Heart left ventricle (tissue), 13 donors: ENCODE measurements at regions not wholly inside any gene's neighbourhood (a gene's known extent, or its start where the extent isn't known, plus 50 kb on each side); places are given as distances from the start of the nearest gene placed in this dataset.

Experiments
- POLR2A ChIP-seq, 2 donors: fragments of 450-650 bp; IDR thresholded peaks; one replicate each; pipeline ENCODE4 v1.6.1; 2017; ENCODE audit warnings: antibody characterized with exemption in 2 of 2, mild to moderate bottlenecking in 2 of 2, moderate library complexity in 2 of 2
- TF ChIP-seq, protein P1 (sequence below), 12 donors: fragments of 200-600 bp; sonication (generic) in 4 of 12; IDR thresholded peaks; one replicate each; pipeline versions ENCODE4 v1.5.0 to v1.8.0; 2018 to 2022; ENCODE audit warnings: antibody characterized with exemption in 12 of 12, mild to moderate bottlenecking in 5 of 12
- donor health status: ischemic (EF 13 %, LVEDD 7.1; RV severe dilation, severe dysfunction).
- donor health status: DM: no; HTN: yes; CAD: no.
- donor health status: DM: no; HTN: no; CAD: no.
- donor health status: ischemic (EF 25% LVEDD 6.9; RV normal size, moderate dysfunction).
- donor health status: ischemic (EF 25% LVEDD 5.7; RV mildly dilated, moderate dysfunction).
- donor health status: ischemic (EF 35%, LVEDD 5.7; RV mildly dilated, moderate dysfunction).
- donor health status: nonischemic (EF 11% LVEDD 7.7; RV severe dilation, severe dysfunction).
- donor health status: DM: yes; HTN: yes; CAD: no.
- donor health status: PGD.
- donor health status: ischemic (EF 29% LVEDD 5.4; RV normal size, mild dysfunction).
- donor health status: nonischemic (EF 23%, LVEDD 6.1; RV moderate dilation, normal function).

DNA sequence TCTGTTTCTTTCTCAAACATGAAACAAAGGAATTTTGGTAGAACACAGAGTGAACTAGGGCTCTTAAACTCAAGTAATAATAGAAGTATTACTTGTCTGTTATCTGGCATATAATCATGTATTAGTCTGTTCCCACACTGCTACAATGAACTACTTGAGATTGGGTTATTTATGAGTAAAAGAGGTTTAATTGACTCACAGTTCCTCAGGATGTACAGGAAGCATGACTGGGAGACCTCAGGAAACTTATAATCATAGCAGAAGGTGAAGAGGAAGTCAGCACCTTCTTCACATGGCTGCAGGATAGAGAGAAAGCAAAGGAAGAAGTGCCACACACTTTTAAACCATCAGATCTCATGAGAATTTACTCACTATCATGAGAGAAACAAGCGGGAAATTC lies 273.4 kb downstream of the ETS1 start:
- TF ChIP-seq POLR2A (IDR thresholded peaks at IDR 0.05), result no peak
- TF ChIP-seq, protein P1, sequence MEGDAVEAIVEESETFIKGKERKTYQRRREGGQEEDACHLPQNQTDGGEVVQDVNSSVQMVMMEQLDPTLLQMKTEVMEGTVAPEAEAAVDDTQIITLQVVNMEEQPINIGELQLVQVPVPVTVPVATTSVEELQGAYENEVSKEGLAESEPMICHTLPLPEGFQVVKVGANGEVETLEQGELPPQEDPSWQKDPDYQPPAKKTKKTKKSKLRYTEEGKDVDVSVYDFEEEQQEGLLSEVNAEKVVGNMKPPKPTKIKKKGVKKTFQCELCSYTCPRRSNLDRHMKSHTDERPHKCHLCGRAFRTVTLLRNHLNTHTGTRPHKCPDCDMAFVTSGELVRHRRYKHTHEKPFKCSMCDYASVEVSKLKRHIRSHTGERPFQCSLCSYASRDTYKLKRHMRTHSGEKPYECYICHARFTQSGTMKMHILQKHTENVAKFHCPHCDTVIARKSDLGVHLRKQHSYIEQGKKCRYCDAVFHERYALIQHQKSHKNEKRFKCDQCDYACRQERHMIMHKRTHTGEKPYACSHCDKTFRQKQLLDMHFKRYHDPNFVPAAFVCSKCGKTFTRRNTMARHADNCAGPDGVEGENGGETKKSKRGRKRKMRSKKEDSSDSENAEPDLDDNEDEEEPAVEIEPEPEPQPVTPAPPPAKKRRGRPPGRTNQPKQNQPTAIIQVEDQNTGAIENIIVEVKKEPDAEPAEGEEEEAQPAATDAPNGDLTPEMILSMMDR (IDR thresholded peaks at IDR 0.05), result no peak
